Uterus (tissue), 3 donors: ENCODE measurements at regions not wholly inside any gene's neighbourhood (a gene's known extent, or its start where the extent isn't known, plus 50 kb on each side); places are given as distances from the start of the nearest gene placed in this dataset.
"Not testable (repeated sequence)": the region's sequence is repeated elsewhere in the genome, so short reads cannot be mapped to it uniquely, and the experiment has no call there.

Experiments
- DNase-seq, 2 donors: peaks; one replicate each; pipeline ENCODE4 v3.0.0-alpha.2; 2019 to 2020
- H3K27ac ChIP-seq, 2 donors: fragments of 200-600 bp; sonication (generic); 1 replicate in 1 of 2; 2 replicates in 1 of 2; pipeline ENCODE4 v1.5.1; 2016 to 2018
- H3K27me3 ChIP-seq, 2 donors: fragments of 200-600 bp; sonication (generic); one replicate each; pipeline ENCODE4 v1.5.1; 2018 to 2019; ENCODE audit warnings: control low read depth in 1 of 2
- H3K36me3 ChIP-seq, 2 donors: fragments of 200-600 bp; sonication (generic); one replicate each; pipeline ENCODE4 v1.5.1; 2019; ENCODE audit warnings: control low read depth in 1 of 2
- H3K4me1 ChIP-seq, 2 donors: fragments of 200-600 bp; sonication (generic); one replicate each; pipeline ENCODE4 v1.5.1; 2018 to 2019; ENCODE audit warnings: control low read depth in 1 of 2
- H3K4me3 ChIP-seq, 2 donors: fragments of 200-600 bp; sonication (generic); 1 replicate in 1 of 2; 2 replicates in 1 of 2; pipeline ENCODE4 v1.5.1; 2018 to 2019; ENCODE audit warnings: mild to moderate bottlenecking in 1 of 2
- H3K9me3 ChIP-seq, 2 donors: fragments of 200-600 bp; sonication (generic); one replicate each; pipeline ENCODE4 v1.5.1; 2019; ENCODE audit warnings: control low read depth in 1 of 2
- POLR2A ChIP-seq, 2 donors: fragments of 450-650 bp; IDR thresholded peaks; one replicate each; pipeline ENCODE4 v1.6.1; 2016; ENCODE audit warnings: antibody characterized with exemption in 2 of 2, mild to moderate bottlenecking in 1 of 2, moderate library complexity in 1 of 2
- intact Hi-C: fragments of 100-400 bp; cut with DNase I; formaldehyde crosslinking; loops from one replicate; pipeline ENCODE4 v1.15.1; 2023; ENCODE audit warnings: low total_unique reads
- TF ChIP-seq, protein P1 (sequence below), 4 experiments: fragments of 200-600 bp in 2 of 4; fragments of 450-650 bp in 2 of 4; sonication (generic) in 2 of 4; IDR thresholded peaks; one replicate each; pipeline ENCODE4 v1.5.1; 2016 to 2019; ENCODE audit warnings: antibody characterized with exemption in 4 of 4, mild to moderate bottlenecking in 2 of 4, moderate library complexity in 1 of 4
- donor health status: DM: yes; HTN: yes; CAD: no.

DNA sequence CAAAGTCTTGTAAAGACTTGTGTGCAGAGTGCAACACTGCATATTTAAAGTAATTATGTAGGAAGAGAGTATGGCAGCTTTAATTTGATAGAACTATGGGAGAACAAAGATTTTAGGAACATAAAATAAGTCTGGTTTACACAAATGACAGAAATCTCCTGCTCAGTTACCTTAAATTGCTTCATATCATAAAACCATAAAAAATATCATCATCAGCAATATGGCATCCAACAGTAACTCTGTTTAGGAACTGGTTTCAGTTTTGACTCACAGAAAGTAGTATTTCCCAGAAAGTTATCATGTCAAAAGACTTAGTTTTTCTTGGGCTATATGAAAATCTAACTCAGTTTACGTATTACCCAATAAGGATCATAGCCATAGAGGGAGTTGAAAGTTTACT is 292.1 kb upstream of the PMFBP1 start:
- Histone ChIP-seq H3K27me3 (no peaks in the 10 kb centered on the region), H3K4me1 (no peaks in the 10 kb centered on the region), H3K9me3 (no peaks in the 10 kb centered on the region), H3K4me3 (no peak overlapping the region), H3K36me3 (no peaks in the 10 kb centered on the region), H3K27ac (no peak overlapping the region)
- DNase-seq: no peak
- TF ChIP-seq, protein P1, sequence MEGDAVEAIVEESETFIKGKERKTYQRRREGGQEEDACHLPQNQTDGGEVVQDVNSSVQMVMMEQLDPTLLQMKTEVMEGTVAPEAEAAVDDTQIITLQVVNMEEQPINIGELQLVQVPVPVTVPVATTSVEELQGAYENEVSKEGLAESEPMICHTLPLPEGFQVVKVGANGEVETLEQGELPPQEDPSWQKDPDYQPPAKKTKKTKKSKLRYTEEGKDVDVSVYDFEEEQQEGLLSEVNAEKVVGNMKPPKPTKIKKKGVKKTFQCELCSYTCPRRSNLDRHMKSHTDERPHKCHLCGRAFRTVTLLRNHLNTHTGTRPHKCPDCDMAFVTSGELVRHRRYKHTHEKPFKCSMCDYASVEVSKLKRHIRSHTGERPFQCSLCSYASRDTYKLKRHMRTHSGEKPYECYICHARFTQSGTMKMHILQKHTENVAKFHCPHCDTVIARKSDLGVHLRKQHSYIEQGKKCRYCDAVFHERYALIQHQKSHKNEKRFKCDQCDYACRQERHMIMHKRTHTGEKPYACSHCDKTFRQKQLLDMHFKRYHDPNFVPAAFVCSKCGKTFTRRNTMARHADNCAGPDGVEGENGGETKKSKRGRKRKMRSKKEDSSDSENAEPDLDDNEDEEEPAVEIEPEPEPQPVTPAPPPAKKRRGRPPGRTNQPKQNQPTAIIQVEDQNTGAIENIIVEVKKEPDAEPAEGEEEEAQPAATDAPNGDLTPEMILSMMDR (IDR thresholded peaks at IDR 0.05): no peak
- no peak for TF ChIP-seq POLR2A (IDR thresholded peaks at IDR 0.05)
- intact Hi-C loops: no loop called here

DNA sequence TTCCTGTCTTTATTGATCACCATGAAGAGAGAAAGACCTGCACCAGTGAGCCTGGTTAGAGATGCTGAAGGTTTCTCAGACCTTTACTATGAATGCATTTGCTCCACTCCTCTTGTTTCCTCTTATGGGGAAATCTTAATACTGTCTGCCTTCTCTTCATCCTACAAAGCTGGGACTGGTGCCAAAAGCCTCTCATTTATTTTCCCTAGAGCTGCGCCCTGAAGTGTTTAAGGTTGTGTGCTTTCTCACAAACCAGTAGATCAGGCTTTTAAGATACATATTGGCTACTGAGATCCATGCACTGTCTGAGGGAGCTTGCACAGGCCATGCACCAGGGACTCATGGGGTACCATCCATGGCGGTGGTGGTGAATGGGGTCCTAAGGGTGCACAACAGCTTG is 286.1 kb upstream of the PMFBP1 start:
- TF ChIP-seq, protein P1 (IDR thresholded peaks at IDR 0.05): no peak
- no peak for TF ChIP-seq POLR2A (IDR thresholded peaks at IDR 0.05)
- Histone ChIP-seq H3K27me3 (no peaks in the 10 kb centered on the region), H3K27ac (no peak overlapping the region), H3K4me3 (no peak overlapping the region), H3K4me1 (no peaks in the 10 kb centered on the region), H3K9me3 (no peaks in the 10 kb centered on the region), H3K36me3 (no peaks in the 10 kb centered on the region)
- no peak for DNase-seq
- intact Hi-C loops: no loop called here

DNA sequence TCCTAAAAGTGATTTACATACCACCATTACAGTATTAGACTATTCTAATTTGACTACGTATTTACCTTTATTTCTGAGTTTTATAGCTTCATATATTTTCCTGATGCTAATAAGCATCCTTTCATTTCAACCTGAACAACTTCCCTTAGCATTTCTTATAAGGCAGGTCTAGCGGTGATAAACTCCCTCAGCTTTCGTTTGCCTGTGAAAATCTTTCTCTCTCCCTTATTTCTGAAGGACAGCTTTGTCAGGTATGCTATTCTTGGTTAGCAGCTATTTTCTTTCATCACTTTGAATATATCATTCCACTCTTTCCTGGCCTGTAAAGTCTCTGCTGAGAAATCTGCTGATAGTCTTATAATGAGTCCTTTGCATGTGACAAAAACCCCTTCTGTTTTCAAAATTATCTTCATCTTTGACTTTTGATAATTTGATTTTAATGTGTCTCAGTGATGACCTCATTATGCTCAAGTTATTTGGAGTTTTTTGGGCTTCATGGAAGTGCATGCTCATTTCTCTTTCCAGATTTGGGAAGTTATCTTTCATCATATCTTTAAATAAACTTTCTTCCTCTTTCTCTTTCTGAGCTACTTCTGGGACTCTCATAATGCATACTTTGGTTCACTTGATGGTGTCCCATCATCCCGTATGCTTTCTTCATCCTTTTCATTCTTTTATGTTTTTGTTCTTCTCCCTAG is 285.4 kb upstream of the PMFBP1 start:
- no peak overlapping the region for H3K27ac ChIP-seq
- no peaks in the 10 kb centered on the region for H3K4me1 ChIP-seq
- no peaks in the 10 kb centered on the region for H3K9me3 ChIP-seq
- intact Hi-C loops: no loop called here
- no peaks in the 10 kb centered on the region for H3K27me3 ChIP-seq
- no peak for DNase-seq
- no peaks in the 10 kb centered on the region for H3K36me3 ChIP-seq
- no peak for TF ChIP-seq POLR2A (IDR thresholded peaks at IDR 0.05)
- TF ChIP-seq, protein P1 (IDR thresholded peaks at IDR 0.05): no peak
- no peak overlapping the region for H3K4me3 ChIP-seq

DNA sequence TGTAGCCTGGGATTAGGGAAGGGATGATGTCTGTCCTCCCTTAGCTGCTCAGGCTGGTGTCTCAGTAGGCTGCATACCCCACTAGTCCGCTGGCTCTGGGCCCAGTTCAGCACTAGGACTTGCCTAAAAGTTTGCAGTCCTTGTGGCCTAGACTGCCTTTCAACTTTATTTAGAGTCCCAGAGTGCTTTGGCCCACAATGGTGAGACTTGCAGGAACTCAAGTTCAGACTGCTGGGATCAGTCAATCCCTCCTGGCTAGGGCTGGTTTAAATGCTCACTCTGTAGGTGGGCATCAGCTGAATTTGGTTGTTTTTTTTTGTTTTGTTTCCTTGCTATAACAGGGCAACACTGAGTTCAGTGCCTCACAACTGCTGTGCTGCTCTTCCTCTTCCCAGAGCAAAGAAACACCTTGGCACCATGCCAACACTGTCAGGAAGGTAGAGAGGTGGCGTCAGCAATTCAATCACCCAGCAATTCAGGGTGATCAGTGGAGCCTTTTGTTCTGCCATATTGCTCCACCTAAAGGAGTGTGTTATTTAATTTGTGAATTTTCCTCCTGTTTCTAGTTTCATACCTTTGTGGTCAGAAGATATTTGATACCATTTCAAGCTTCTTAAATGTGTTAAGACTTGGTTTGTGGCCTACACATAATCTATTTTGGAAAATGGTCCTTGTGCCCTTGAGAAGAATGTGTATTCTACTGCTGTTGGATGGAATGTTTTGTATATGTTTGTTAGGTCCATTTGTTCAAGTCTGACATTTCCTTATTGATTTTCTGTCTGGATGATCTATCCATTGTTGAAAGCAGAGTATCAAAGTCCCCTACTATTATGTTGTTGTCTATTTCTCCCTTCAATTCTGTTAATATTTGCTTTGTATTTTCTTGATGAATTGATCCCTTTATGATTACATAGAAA is 284.0 kb upstream of the PMFBP1 start:
- H3K4me3 ChIP-seq: no peak overlapping the region

DNA sequence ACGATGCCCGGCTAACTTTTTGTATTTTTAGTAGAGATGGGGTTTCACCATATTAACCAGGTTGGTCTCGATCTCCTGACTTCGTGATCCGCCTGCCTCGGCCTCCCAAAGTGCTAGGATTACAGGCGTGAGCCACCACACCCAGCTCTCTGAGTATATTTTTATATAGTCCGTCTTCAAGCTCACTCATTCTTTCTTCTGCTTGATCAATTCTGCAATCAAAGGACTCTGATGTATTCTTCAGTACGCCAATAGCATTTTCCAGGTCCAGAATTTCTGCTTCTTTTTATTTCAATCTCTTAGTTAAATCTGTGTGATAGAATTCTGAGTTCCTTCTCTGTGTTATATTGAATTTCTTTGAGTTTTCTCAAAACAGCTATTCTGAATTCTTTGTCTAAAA is 281.9 kb upstream of the PMFBP1 start:
- intact Hi-C loops, H3K36me3 ChIP-seq, H3K27me3 ChIP-seq, DNase-seq, H3K4me3 ChIP-seq, H3K27ac ChIP-seq, H3K4me1 ChIP-seq, H3K9me3 ChIP-seq: not testable (repeated sequence)

More for the DNA sequence above, 284.0 kb upstream of the PMFBP1 start:
- H3K4me1 ChIP-seq: no peaks in the 10 kb centered on the region
- intact Hi-C loops: no loop called here
- DNase-seq: no peak
- H3K27me3 ChIP-seq: no peaks in the 10 kb centered on the region
- TF ChIP-seq POLR2A (IDR thresholded peaks at IDR 0.05): no peak
- TF ChIP-seq, protein P1 (IDR thresholded peaks at IDR 0.05): no peak
- H3K9me3 ChIP-seq: no peaks in the 10 kb centered on the region
- no peaks in the 10 kb centered on the region for H3K36me3 ChIP-seq
- no peak overlapping the region for H3K27ac ChIP-seq
